ENCODE measurements at regions not wholly inside any gene's neighbourhood (a gene's known extent, or its start where the extent isn't known, plus 50 kb on each side); places are given as distances from the start of the nearest gene placed in this dataset.

DNA sequence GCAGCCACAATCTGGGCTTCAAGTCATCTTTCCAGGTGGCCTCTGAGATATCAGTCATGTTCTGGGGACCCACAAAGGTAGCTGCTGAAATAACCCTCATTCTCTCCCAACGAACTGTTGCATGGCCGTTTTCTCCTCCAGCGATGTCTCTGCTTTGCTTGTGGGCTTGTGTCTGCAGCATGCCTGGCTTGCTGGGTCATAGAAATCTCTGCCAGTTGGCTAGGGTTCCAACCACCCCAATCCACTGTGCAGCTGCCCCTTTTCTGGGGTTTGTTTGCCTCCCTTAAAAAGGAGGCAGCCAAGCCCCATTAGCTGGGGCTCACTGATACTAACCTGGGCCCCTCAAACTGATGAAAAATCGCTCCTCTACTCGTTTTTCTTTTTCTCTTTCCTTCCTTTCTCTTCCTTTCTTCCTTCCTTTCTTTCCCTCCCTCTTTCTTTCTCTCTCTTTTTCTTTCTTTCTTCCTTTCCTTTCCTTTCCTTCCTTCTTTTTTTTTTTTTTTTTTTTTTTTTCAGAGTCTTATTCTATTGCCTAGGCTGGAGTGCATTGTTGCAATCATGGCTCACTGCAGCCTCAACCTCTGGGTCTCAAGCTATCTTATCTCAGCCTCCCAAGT is 680.0 kb downstream of the EPHA4 start:
- DNase-seq, result no peak

DNA sequence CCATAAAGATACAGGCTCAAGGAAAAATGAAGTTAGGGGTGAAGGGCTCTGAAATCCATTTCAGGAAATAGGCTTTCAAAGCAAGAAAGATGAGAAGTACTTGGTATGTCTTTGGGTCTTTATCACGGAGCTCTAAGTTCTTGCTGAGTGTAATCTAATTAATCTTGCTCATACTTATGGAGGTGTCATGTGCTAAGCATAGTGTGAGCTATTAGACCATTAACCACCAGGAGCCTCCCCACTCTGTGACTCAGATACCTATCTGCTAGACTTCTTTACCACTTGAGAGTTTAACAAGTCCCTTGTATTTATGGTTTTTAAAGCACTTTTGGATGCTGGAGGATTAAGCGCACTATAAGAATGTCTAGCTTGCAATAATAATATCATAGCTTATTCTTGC is 678.7 kb downstream of the EPHA4 start:
- no peak for DNase-seq

DNA sequence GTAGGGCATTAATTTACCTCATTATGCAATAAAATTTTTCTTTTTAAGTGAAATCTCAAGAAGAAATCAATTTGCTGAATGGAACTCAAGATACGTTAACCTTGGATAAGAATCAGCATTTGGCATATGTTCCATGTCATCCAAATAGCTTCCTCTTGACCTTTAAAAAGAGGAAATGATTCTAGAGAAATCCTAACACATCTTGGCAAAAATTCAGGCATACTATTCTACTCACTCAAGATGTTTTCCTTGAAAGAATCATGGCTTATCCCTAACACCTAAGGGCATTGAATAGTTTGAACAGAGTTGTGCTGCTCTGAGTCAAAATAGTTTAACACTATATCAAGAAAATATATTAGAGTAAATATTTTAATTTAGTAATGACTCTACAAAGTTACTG is 678.0 kb downstream of the EPHA4 start:
- no peak for DNase-seq

DNA sequence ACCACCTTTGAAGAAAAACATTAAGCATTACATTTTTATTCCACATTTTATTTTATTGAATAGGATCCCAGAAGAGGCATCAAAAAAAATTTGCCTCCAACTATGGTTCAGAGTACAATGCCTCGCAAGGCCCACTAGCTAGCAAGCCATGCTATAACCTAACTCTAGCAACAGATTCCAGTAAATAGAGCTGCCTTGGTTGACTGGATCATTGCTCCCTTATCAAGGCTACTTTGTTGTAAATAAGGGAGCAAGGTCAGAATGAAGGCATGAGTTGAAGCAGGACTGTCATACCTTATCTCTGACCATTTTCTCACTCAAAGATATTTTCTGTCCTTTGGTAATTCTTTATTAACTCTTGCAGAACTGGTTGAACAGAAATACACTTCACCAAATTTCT is 672.6 kb downstream of the EPHA4 start:
- no peak for DNase-seq

DNA sequence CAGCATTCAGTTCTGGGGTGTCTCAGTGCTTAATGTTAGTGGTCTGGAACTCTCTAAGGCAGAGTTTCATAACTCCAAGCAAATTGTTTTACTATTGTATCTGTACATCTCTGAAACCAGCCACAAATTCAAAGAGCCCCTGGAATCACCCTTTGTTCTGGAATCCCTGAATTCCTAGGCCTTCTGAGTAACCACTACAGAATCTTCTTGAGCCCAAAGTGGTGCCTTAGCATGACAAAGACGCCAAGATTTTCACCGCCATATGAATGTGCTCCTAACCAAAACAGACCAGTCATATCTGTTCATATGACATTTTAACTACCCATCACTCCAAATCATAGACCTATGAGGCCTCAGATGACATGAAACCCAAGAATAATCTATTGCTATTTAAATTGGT is 668.1 kb downstream of the EPHA4 start:
- no peak for DNase-seq

DNA sequence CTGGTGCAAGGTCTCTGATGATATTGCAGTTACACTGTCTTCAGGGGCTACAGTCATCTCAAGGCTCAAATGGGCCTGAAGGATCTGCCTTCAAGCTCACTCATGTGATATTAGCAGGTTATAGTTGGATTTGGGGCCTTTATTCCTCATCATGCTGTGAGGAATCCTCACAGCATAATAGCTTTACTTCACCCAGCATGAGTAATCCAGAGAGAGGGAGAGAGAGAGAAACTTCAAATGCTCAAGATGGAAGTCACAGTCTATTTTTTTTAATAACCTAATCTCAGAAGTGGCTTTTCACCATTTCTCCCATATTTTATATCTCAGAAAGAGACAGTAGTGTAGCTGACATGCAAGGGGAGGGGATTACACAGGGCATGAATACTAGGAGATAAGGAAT is 658.7 kb downstream of the EPHA4 start:
- DNase-seq, result no peak

DNA sequence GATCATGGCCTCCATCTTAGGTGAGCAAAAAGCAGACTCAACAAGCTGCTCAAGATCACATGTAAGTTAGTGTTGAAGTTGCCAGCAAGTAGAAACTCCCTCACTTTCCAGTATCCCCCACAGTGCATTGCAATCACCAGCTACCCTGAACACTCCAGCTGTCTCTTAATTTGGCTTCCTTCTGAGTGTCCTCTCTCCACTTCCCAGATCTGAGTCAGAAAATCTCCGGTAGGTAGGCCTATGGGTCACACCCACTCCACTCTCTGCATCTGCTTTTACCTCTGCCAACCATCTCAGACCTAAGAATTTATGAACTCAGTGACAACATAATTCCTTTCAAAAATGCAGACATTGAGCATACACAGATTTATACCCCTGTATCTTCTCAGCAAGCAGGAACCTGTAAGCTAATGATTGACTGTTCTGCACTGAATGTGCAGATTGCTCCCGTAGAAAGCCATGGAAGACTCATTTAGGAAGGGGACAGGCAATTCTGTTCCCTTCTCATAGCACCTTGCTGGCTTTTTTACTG is 656.9 kb downstream of the EPHA4 start:
- DNase-seq, result no peak

DNA sequence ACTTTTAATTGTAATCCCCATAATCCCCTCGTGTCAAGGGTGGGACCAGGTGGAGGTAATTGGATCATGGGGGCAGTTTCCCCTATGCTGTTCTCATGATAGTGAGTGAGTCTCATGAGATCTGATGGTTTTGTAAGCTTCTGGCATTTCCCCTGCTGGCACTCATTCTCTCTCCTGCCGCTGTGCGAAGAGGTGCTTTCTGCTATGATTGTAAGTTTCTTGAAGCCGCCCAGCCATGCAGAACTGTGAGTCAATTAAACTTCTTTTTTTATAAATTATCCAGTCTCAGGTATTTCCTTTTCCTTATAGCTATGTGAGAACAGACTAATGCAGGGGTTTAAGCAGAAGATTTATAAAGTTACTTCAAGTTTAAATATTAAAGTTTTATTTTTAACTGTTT is 655.2 kb downstream of the EPHA4 start:
- no peak for DNase-seq

DNA sequence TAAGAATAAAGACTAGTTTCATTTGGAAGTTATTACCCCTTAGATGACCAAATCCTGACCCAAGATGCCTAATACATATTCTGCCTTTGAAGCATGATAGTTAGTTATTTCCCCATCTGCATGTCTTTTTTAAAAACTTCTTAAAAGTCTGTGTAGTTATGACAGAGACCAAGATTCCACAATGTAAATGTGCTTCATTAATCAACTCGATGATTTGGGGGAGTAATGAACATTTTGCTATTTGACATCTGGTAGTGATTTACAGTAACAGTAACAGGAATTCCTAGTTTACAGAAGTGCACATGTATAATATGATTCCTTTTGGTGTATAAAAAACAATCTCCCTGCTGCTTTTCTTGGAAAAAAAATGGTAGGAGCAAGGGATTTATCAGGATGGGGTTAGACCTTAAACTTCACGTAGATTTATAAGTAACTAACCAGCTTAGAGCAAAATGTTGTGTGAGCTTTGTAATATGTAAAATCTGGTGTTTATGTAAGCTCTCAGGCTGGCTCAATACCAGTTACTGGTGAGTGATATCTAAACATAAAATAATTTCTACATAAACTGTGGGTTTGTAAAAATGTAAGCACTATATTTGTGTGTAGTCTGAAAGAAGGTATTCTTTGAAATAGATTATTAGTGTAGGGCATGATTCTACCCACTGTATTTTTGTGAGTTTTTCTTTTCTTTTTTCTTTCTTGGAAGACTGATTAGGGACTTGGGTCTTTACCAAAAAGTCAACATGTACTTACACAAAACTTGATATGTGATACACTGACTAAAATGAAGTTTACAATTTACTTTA is 641.6 kb downstream of the EPHA4 start:
- no peak for DNase-seq

DNA sequence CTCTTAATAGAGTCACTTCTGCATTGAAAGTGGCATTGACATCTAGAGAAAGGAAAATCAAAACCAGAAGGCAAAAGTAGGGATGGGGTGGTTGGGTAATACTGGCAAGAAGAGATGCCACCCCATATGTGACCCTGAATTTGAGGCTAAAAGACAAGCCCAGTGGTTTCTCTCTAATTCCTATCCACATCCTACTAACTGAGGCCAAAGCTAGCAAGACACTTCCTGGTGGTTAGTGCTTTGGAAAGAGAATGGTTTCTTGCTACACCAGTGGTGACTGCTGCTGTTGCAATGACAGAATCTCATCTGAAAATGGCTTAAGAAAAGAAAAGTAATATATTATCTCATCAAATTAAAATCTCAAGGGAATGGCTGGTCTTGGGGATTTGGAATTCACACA is 640.6 kb downstream of the EPHA4 start:
- no peak for DNase-seq

DNA sequence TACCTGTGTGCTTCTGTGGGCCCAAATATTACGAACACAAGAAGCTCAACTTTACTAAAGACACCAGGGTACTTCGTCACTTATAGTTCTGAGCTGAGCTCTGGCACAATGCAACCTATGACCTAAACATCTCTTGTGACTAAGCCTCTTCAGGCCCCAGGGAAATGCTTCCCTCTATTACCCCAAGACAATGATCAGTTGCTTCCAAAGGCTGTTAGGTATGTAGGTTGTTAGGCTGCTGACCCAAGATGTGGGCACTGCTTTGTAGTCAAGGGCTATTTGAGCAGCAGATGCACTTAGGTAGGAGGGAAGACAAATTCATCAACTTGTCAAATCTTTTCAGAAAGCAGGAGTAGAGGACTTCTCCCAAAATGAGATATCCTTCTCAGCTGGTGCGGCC is 640.1 kb downstream of the EPHA4 start:
- DNase-seq, result peak; percentile 76

DNA sequence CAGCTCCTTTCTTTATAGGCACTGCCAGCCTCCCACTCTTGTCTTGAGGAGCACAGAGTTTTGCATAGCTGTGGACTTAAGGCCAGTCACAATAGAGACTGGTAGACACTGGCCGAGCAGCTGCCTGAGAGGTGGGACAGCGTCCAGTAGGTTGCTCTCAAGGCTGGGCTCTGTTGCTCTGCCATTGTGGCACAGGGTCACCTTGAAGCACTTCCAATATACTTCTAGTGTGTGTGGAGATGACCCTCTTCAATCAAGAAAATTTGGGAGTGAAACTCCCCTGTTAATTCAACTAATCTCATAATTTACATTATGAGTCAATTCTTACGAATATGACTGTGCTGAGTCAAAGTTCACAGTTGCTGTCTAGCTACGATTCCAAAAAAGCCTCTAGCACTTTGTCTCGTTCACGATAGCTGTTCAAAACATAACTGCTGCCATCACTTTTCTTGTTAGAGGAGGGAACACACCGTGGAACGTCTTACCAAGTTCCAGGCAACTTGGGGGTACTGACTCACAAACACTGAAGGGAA is 636.2 kb downstream of the EPHA4 start:
- DNase-seq, result no peak

DNA sequence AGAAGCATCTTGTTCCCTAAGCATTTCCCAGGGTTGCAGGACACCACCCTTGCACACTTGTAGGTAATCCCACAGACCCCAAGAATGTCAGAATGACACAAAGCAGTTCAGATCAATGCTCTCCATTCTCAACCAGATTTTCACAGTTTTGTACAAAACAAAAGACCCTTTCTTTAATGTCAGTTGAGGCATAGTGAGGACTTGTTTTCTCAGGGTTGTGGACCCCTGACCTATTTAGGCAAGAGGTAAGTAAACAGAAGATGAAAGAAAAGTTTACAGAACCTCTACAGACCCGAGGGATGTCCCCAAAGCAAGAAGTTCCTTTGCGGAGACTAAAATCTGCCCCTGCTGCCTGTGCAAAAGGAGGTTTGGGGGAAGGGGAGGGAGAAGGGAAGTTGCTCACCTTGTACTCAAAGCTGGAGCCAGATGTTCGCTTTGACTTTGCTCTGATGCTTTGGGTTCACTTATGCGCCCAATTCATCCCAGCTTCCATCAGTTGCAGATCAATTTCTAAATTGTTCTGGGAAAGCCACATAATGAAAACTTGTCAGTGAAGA is 635.4 kb downstream of the EPHA4 start:
- no peak for DNase-seq

DNA sequence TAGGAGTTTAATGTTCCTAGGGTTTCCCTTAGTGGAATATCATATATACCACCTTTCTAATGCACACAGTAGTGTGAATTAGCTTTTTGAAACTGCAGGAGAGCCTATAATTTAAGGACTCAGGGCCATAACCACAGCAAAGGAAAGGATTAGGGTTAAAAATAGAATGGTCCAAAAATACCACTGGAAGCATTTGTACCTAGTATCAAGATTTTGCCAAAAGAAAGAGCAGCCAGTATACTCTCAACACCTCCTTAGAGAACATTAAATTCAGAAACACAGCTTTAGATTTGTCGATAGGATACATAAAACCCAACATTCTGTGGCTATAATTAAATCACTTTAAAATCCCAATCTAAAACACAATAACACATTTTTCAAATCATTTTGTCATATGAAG is 634.9 kb downstream of the EPHA4 start:
- DNase-seq, result no peak

DNA sequence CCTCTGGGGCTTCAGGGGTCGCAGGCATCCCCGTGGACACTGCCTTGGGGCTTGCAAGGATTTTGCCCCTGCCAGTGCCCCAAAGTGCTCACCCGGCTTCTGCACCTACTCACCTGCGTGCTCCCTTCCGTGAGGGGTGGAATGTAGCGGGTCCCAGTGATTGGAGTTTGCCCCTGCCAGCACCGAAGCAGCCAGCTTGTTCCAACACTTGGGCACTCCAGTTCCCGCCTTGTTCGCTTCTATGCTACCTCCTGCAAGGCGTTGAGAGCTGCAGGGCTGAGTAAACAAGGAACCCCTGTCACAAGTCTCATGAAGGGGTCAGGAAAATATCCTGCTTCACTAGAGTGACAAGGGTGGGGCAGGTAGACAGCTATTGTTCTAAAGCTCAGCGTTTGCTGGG is 631.5 kb downstream of the EPHA4 start:
- DNase-seq, result no peak

DNA sequence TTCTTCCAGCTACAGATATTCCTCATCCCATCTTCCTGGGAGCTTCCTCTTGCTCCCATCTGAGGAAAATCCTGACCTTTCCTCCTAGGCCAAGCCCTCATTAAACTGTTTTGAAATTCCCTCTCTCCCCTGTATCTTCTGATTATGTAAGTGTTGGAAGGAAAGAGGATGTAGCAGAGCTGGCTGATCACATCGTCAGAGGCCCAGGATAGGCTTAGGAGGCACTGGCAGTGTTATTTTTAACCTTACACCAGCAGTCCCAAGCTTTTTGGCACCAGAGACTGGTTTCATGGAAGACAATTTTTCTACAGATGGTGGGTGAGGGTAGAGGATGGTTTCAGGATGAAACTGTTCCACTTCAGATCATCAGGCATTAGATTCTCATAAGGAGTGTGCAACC is 630.4 kb downstream of the EPHA4 start:
- DNase-seq, result no peak

DNA sequence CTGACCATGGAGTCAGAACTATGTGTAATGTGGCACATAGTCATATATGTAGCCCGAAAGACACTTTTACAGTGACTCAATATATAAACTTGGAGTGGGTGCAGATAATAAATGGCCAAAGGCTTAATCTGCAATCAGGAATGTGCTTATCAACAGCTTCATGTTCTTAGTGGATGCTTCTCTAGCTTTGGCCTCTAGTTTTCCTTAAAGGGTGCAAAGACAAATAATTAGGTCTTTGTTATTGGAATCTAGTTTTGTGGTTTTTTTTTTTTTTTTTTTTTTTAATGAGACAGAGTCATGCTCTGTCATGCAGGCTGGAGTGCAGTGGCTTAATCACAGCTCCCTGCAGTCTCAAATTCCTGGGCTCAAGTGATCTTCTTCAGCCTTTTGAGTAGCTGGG is 625.6 kb downstream of the EPHA4 start:
- DNase-seq, result no peak

DNA sequence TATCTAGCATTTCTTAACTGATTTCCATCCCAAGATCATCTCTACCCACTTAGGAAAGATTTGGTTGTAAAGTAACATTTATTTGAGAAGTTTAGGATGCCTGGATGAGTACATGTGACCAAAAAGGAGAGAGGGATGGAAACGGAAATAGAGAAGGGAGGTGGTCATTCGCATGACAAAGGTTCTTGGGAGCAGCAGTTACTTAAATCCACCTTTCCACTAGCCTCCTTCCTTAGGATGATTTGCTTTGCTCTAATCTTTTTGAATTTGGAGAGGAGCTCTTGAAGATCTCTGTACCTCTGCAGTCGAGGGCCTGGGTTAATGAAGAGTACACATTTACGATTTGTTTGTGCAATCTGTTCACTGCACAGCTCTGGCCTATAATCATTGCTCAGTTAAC is 623.5 kb downstream of the EPHA4 start:
- no peak for DNase-seq

DNA sequence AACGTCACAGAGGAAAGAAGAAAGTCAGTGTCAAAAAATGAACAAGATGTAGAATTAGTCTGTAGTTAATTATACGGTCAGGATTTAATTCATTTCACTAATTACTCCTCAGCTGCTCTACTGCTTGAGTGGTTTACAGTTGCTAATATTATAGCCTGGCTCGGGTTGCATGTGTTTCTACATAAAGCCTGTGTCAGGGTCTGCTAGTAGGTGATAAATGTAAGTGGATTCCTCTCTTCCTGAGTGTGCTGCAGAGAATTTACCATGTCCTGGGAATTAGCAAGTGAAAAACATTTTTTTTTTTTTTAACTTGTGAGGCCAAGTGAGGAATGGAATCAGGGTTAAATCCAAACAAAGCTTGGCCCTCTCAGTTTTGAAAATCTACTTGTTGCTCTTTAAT is 622.6 kb downstream of the EPHA4 start:
- DNase-seq, result no peak

DNA sequence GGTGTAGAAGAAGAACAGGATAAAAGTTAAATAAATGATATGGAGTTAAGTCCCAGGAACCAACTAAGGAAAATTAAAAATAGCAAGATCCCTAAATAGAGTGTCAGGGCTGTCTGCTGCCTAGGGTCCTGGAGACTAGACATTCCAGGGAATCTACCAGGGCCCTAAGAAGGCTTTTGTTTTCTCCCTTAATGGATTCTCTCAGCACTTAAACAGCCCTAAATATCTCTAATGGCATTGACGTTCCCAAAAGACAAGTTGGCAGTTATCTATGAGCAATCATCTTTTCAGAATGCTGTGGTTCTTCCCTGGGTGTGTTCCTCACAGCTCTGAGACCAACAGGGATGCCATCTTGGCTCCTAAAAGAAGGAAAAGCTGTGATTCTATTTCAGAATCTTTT is 616.3 kb downstream of the EPHA4 start:
- DNase-seq, result peak; percentile 63

DNA sequence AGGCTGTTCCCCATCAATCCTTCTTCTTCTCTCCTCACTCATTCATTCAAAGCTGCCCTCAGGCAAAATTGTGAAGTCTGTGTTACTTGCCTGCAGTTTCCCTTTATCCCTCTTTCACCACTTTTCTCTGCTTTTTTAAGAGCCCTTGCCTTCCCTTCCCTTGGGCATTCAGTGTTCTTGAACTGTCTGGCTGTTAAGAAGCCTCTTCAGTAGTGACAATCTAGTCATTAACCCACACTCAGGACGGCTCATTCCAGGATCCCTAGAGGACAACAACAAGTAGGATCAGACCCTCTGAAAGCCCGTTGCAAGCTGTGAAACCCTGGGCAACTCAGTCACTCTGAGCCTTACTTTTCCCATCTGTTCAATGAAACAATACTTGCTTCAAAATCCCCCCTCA is 615.7 kb downstream of the EPHA4 start:
- DNase-seq, result peak; percentile 89

DNA sequence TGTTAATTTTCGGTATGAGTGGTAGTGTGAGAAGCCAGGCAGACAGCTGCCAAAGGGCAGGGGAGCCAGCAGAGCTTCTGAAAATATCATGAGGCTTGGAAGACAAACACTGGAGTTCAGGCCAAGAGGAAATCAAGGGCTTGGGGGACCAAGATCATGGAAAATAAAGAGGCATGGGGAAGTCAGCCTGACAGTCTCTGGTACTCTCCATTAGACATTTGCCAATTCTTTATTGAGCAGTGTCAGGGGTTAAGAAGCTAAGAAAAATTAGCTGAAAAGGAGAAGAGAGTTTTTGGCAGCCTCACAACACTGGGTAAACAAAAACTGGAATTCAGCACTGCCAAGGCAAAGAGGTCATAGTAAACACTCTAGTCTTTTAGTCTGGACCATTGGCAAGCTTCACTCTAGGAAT is 612.7 kb downstream of the EPHA4 start:
- no peak for DNase-seq

DNA sequence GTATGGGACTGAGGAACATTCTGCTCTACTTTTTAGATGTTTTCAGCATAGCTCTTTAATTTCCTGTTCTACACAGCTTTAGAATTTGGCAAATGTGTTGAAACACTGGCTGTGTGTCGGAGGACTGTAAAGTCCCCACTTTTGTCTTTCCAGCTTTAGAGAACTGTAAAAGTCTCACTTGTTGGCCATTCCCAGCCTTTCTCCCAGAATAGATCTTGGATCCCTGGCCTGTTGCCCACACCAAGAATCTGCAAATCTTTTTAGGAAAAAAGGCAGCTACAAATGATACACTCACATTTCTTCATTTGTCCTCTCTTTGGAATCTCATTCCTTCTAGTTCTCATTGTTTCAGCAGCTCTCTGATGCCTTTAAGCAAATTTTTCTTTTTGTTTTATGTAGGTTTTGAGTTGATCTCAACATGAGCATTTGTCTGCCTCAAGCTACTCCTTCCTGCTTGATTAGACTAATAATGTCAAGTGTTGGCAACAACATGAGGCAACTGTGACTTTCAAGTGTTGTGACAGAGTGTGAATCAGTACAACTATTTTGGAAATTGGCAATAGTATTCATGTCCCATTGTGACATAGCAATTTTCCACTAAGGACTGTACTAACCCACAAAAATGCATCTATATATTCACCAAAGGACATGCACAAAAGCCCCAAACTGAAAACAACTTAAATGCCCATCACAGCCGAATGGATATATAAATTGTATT is 610.8 kb downstream of the EPHA4 start:
- DNase-seq, result no peak
